ENCODE measurements at regions not wholly inside any gene's neighbourhood (a gene's known extent, or its start where the extent isn't known, plus 50 kb on each side); places are given as distances from the start of the nearest gene placed in this dataset.

GRCh38 chr2:138866797-138867196 lies 86.6 kb upstream of the NXPH2 start:
- TF ChIP-seq ZNF292 (tag by site-specific recombination; IDR thresholded peaks at IDR 0.05; ENCODE audit: borderline replicate concordance, low read depth) (no peak), ZNF155 (tag by site-specific recombination; IDR thresholded peaks at IDR 0.05) (no peak), ZNF362 (tag by site-specific recombination; IDR thresholded peaks at IDR 0.05) (no peak), ZBTB26 (tag by site-specific recombination; optimal IDR thresholded peaks at IDR 0.05) (no peak), YY2 (tag by site-specific recombination; IDR thresholded peaks at IDR 0.05) (no peak), MYNN (tag by site-specific recombination; IDR thresholded peaks at IDR 0.05; ENCODE audit: borderline replicate concordance) (no peak), ZFP37 (tag by site-specific recombination; IDR thresholded peaks at IDR 0.05) (no peak), TSHZ1 (tag by site-specific recombination; IDR thresholded peaks at IDR 0.05; ENCODE audit: borderline replicate concordance) (no peak), ZNF239 (tag by site-specific recombination; IDR thresholded peaks at IDR 0.05) (no peak), ZNF26 (tag by site-specific recombination; IDR thresholded peaks at IDR 0.05) (no peak), ZNF280D (tag by site-specific recombination; IDR thresholded peaks at IDR 0.05) (no peak), BCL6B (tag by site-specific recombination; IDR thresholded peaks at IDR 0.05) (no peak), ZBTB8A (tag by site-specific recombination; IDR thresholded peaks at IDR 0.05) (no peak), ZNF302 (tag by site-specific recombination; IDR thresholded peaks at IDR 0.05; ENCODE audit: low read depth) (no peak), OVOL3 (tag by site-specific recombination; IDR thresholded peaks at IDR 0.05) (no peak), ZNF670 (tag by site-specific recombination; IDR thresholded peaks at IDR 0.05; ENCODE audit: low read depth) (no peak), ZNF626 (tag by site-specific recombination; IDR thresholded peaks at IDR 0.05) (no peak), ZBTB17 (tag by site-specific recombination; IDR thresholded peaks at IDR 0.05) (no peak), ZBTB10 (tag by site-specific recombination; IDR thresholded peaks at IDR 0.05) (no peak), ZNF214 (tag by site-specific recombination; IDR thresholded peaks at IDR 0.05; ENCODE audit: borderline replicate concordance) (no peak)
- Histone ChIP-seq H3K36me3 (ENCODE audit: control insufficient read depth in 2 of 2, insufficient read depth in 1 of 2, low read length in 2 of 2) (no peaks in the 10 kb centered on the region), H3K4me3 (ENCODE audit: low read depth, low read length) (no peak overlapping the region), H3K9me3 (ENCODE audit: control insufficient read depth, insufficient read depth, low read depth, low read length) (no peaks in the 10 kb centered on the region), H3K4me1 (ENCODE audit: control insufficient read depth, insufficient read depth, low read length) (no peaks in the 10 kb centered on the region), H3K27ac (ENCODE audit: extremely low read depth, low read depth, low read length) (no peak overlapping the region)
- POLR2A ChIA-PET = no interaction called here
- CTCF ChIA-PET = no interaction called here
